Head of caudate nucleus (tissue), 42 donors: ENCODE measurements at regions not wholly inside any gene's neighbourhood (a gene's known extent, or its start where the extent isn't known, plus 50 kb on each side); places are given as distances from the start of the nearest gene placed in this dataset.
A peak's percentile ranks its signal among the peaks of the same experiment; 100 is the strongest.

ENCODE experiments used
- DNase-seq, 42 donors: peaks; one replicate each; pipeline versions ENCODE4 v3.0.0 to v3.0.0-alpha.2; 2020 to 2021; ENCODE audit warnings: mixed read lengths in 7 of 42
- intact Hi-C: fragments of 100-400 bp; cut with DNase I; formaldehyde crosslinking; loops from one replicate; pipeline ENCODE4 v1.15.0; 2022

DNA sequence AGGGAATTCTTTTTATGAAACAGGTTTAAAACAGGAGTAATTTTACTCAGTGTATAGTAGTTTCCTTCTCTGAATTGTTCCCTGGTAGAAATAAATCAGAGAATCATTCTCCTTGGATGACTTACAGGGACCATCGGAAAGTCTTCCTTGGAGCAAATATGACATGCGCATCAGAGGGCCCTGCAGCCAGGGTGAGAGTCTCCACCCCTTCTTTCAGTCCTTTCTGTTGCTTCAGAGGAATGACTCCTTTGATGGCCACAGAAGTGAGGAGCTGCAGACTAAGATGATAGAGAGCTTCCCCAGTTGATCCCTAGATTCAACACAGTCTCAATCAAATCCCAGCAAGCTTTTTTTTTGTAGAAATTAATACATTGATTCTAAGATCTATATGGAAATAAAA lies 294.8 kb upstream of the UMPS start:
- no peak for DNase-seq
- intact Hi-C loops = no loop called here

DNA sequence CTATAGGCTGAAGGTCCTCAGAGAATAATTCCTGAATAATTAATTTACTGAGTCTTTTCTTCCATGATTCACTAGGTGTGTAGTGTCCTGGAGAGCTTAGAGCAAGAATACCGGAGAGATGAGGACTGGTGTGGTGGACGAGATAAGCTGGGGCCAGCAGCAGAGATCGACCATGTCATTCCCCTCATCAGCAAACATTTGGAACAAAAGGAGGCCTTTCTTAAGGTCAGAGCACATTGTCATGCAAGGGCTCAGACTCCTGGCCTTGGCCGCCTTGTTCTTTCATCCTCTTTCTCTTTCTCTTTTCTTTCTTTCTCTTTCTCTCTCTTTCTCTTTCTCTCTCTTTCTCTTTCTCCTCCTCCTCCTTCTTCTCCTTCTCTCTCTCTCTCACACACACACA lies 291.4 kb upstream of the UMPS start:
- intact Hi-C loops = no loop called here
- no peak for DNase-seq

DNA sequence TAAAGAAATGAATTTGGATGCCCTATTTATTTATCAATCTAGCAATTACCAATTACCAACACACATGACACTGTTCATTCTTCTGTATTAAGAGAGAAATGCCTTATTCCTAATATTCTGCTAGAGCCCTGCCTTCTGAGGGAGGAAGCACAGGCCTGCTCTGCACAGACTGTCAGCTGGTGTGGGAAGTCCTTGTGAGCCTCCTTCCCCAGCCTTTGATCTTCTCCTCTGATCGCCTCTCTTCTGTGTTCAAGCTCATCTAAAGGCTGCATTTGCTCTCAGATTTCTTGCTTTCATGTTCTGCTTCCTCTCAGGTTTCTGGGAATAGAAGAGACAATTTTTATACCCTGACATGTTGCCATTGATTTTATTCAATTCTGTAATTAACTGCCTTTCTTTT lies 290.6 kb upstream of the UMPS start:
- no peak for DNase-seq
- intact Hi-C loops = no loop called here

DNA sequence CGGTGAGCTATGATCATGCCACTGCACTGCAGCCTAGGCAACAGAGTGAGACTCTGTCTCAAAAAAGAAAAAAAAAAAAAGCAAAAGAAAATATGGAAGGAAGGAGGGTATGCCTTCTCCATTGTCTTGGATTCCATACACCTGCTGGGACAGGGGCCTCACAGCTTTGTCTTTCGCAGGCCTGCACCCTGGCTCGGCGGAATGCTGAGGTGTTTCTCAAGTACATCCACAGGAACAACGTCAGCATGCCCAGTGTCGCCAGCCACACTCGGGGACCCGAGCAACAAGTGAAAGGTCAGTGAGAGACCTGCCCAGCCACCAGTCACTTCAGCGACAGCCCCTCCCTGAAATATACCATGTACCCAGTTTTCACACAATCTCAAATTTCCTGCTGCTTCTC lies 288.5 kb upstream of the UMPS start:
- no peak for DNase-seq
- intact Hi-C loops = no loop called here

- intact Hi-C loops = no loop called here
Measured at GRCh38 chr3:124442463-124442862, 287.8 kb upstream of the UMPS start.

GRCh38 chr3:124443446-124443845 lies 286.8 kb upstream of the UMPS start:
- DNase-seq = no peak
- intact Hi-C loops = no loop called here

More at GRCh38 chr3:124442463-124442862, 287.8 kb upstream of the UMPS start:
- DNase-seq = no peak

DNA sequence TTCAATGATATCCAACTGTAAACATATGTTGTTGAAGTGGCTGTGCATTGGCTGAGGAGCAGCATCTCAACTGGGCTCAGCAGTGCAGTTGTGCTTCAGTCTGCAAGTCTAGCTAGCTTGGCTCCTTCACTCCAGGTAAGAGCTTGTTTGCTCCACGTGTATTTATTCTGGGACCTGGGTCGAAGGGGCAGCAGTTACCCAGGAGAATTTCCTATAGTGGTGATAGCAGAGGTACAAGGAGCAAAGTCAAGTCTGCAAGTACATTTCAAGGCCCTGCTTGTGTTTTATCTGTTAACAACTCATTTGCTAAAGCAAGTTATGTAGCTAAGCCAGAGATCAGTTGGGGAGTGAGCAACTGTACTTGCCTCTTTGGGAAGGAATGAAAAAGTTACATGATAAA lies 286.2 kb upstream of the UMPS start:
- no peak for DNase-seq
- intact Hi-C loops = no loop called here

DNA sequence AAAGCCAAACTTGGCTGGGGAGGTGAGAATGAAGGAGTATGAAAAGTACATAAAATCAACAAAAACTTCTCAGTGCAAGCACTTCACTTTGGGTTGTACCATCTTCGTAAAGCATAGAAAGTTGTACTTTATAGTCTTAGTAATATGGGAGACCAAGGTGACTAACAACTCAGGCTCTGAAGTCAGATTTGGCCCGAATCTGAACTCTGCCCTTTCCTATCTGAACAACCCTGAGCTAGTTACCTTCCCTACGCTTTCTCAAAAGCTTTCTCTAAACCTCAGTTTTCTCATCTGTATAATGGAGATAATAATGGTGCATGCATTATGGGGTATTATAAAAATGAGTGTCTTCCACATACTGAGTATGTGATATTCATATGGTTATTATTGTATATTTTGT lies 285.4 kb upstream of the UMPS start:
- no peak for DNase-seq
- intact Hi-C loops = no loop called here

- DNase-seq = no peak
- intact Hi-C loops = no loop called here
Measured at GRCh38 chr3:124447845-124448244, 282.4 kb upstream of the UMPS start.

GRCh38 chr3:124448954-124449353 lies 281.3 kb upstream of the UMPS start:
- intact Hi-C loops = no loop called here

GRCh38 chr3:124450366-124450765 lies 279.9 kb upstream of the UMPS start:
- intact Hi-C loops = no loop called here
- DNase-seq = no peak

More at GRCh38 chr3:124448954-124449353, 281.3 kb upstream of the UMPS start:
- DNase-seq = no peak

GRCh38 chr3:124451630-124452317 lies 278.5 kb upstream of the UMPS start:
- intact Hi-C loops = no loop called here
- no peak for DNase-seq

DNA sequence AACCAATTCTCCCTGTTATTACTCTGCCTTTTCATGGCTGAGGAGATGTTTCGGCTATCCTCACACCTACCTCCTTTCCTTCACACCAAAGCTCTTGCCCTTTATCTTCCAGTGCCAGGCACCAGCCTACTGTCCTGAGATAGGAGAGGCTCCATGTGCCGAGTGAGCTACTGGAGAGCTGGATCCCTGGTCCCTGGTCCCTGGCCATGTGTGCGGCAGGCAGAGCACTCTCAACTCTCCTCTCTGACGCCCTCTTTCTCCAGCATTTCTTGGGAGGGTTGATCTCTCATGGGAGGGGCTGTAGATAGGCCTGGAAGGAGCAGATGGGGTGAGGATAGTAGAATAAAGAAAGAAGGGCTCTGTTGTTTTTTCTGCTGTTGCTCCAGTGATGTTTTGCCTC lies 277.1 kb upstream of the UMPS start:
- intact Hi-C loops = no loop called here
- no peak for DNase-seq

DNA sequence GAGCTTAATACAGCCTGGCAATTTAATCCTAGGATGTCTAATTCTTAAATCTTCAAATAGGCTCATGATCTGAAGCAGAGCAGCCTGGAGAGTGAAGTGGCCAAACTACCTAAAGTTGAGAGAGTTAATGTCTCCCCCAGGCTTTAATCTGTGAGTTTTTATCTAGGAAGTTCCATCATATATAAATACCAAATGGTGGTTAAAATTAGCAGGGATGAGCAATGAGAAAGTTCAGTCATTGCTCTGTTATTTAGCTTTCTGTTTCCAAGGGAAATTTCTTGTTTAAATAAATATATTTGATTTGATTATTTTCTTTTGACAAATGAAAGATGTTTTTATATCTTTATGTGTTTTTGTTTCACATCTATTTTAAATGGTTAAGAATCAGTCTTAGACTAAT lies 274.4 kb upstream of the UMPS start:
- DNase-seq = no peak
- intact Hi-C loops = no loop called here

DNA sequence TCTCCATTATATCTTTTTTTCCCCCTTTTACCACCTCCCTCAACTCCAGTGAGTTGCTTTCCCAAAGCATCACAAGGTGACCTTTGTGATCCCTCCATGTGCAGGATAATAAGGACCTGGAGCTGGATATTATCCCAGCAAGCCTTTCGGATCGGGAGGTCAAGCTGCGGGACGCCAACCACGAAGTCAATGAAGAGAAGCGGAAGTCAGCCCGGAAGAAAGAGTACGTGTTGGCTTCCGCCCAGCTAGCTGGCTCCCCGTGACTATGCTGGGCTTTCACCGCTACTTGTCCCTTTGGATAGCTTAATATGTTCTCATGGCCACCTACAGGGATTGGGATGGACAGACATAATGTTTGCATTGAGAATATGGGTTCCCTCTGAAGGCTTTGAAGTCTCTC lies 273.7 kb upstream of the UMPS start:
- intact Hi-C loops = no loop called here
- DNase-seq = no peak

GRCh38 chr3:124459678-124460077 lies 270.6 kb upstream of the UMPS start:
- intact Hi-C loops = no loop called here
- no peak for DNase-seq

DNA sequence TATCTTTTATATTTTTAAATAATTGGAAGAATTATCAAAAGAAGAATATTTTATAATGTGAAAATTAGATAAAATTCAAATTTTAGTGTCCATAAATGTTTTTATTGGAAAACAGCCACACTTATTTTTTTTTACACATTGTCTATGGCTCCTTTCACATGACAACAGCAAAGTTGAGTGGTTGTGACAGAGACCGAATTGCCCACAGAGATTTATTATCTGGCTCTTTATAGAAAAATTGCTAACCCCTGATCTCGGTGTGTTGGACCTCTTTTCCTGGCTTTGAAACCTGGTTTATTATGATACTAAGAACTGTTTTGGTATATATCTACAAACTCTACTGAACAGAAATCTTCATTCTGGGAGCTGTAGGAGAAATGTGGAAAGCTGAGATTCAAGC lies 269.1 kb upstream of the UMPS start:
- no peak for DNase-seq
- intact Hi-C loops = no loop called here

- DNase-seq = no peak
- intact Hi-C loops = no loop called here
Measured at GRCh38 chr3:124461838-124462632, 268.2 kb upstream of the UMPS start.

- intact Hi-C loops = no loop called here
- no peak for DNase-seq
Measured at GRCh38 chr3:124463234-124463633, 267.0 kb upstream of the UMPS start.

DNA sequence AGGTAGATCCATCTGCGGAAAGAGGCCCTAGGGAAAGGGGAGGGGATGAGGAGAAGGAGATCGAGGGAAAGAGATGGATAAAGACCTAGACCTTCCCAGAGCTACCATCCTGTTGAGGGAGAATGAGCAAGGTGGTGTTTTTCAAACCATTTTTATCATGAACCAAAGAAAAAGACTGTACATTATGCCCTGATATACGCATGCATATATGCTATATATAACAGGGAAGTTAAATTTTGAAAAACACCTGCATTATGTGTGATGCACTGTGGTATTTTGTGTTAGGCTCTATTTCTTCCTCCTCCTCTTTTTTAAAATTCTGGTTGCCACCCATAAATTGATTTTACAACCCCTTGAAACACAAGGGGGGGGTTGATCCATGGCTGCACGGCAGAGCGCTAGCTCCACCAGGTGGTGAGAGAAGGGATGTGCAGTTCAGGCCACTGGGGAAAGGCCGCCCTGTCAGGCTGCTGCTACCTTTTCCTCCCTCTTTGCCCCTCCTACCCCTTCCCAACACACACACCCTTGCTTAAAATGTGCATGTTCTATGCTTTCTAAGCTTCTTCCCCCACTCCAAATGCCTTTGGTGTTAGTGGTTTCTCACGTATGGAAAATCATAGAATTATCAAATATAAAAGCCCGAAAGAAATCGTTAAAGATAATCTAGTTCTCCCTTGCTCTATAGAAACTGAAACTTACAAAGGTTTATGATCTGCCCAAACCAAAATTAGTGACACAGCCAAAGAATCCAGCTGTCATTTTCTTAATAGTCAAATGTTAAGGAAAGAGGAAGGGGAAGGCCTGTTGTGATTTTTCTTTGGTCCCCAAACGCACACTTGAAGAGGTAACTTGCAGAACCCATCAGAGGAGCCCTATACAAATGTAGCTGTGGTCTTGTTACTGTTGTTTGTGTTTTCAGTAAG lies 262.0 kb upstream of the UMPS start:
- peak; percentile 23 to 83 (median 58) for DNase-seq
- intact Hi-C loops = loop anchor here (5.0 kb wide), 1 partner anchor 116 kb away; no protein-coding TSS in a partner anchor
